ENCODE measurements at regions not wholly inside any gene's neighbourhood (a gene's known extent, or its start where the extent isn't known, plus 50 kb on each side); places are given as distances from the start of the nearest gene placed in this dataset.

GRCh38 chr18:39806525-39806924, 2148.5 kb upstream of the PIK3C3 start:
- TF ChIP-seq TBP (IDR thresholded peaks at IDR 0.05; ENCODE audit: low read depth, low read length) (no peak), JUN (IDR thresholded peaks at IDR 0.05; ENCODE audit: low read depth, low read length) (no peak), GTF2F1 (IDR thresholded peaks at IDR 0.05; ENCODE audit: borderline replicate concordance, low read depth, low read length) (no peak), USF2 (IDR thresholded peaks at IDR 0.05; ENCODE audit: low read length) (no peak), FOSL1 (IDR thresholded peaks at IDR 0.05; ENCODE audit: insufficient read depth, low read depth, low read length) (no peak), ATF3 (IDR thresholded peaks at IDR 0.05; ENCODE audit: insufficient read depth, low read depth, low read length) (no peak), JUND (IDR thresholded peaks at IDR 0.05; ENCODE audit: low read length) (no peak)
- CTCF ChIA-PET (ENCODE audit: partially characterized antibody): interaction anchor here (1.7 kb wide), 1 partner anchor 14 kb away, joined by 5 read pairs; no protein-coding TSS in a partner anchor

More at GRCh38 chr18:39806525-39806924, 2148.5 kb upstream of the PIK3C3 start:
- Histone ChIP-seq H3K9me3 (ENCODE audit: insufficient read depth in 2 of 2, low read depth in 1 of 2, low read length in 1 of 2) (peaks cover 15% of the 10 kb centered on the region in 2 experiments), H3K56ac (replicated peaks; ENCODE audit: insufficient read length, low read depth, low read length) (no peak overlapping the region), H3K9ac (replicated peaks in 1 of 4; ENCODE audit: extremely low read depth in 1 of 4, low read depth in 3 of 4, low read length in 3 of 4) (no peak overlapping the region), H3K27ac (ENCODE audit: low read depth, low read length) (no peak overlapping the region), H2BK12ac (ENCODE audit: low read depth, low read length) (no peak overlapping the region), H3K14ac (ENCODE audit: insufficient read length) (no peak overlapping the region), H2AK5ac (ENCODE audit: low read depth, low read length) (no peak overlapping the region), H4K8ac (ENCODE audit: extremely low read depth, insufficient read depth, low read length) (no peak overlapping the region), H3K18ac (ENCODE audit: extremely low read depth, low read length) (no peak overlapping the region), H2BK5ac (ENCODE audit: low read depth, low read length) (no peak overlapping the region), H3K4ac (replicated peaks; ENCODE audit: insufficient read length, low read depth, low read length) (no peak overlapping the region), H3K79me1 (ENCODE audit: low read depth, low read length) (no peaks in the 10 kb centered on the region), H3K23me2 (ENCODE audit: low read depth, low read length) (no peaks in the 10 kb centered on the region), H2AFZ (ENCODE audit: low read length) (no peak overlapping the region), H3K23ac (ENCODE audit: insufficient read length) (no peak overlapping the region), H3K36me3 (ENCODE audit: control insufficient read depth in 2 of 4, insufficient read depth in 4 of 4, low read length in 3 of 4) (peaks cover 0 to 3% (median 0%) of the 10 kb centered on the region in 4 experiments; a peak in 2 of 8 replicates), H4K91ac (replicated peaks; ENCODE audit: insufficient read length, low read length) (no peak overlapping the region), H3K27me3 (replicated peaks in 1 of 4; ENCODE audit: control insufficient read depth in 3 of 4, extremely low read depth in 1 of 4, insufficient read depth in 3 of 4, low read length in 3 of 4) (no peaks in the 10 kb centered on the region), H2BK15ac (ENCODE audit: low read length) (no peak overlapping the region), H3K79me2 (ENCODE audit: control insufficient read depth in 1 of 2, insufficient read depth in 2 of 2, low read length in 2 of 2) (no peaks in the 10 kb centered on the region; a peak in 1 of 4 replicates), H2BK120ac (replicated peaks; ENCODE audit: low read depth, low read length) (no peak overlapping the region), H2BK20ac (ENCODE audit: low read length) (no peak overlapping the region), H4K5ac (ENCODE audit: insufficient read length, low read depth, low read length) (no peak overlapping the region), H3K4me3 (ENCODE audit: extremely low read depth in 1 of 4, insufficient read depth in 2 of 4, low read depth in 3 of 4, low read length in 4 of 4) (no peak overlapping the region), H3K4me1 (replicated peaks in 1 of 4; ENCODE audit: control insufficient read depth in 3 of 4, insufficient read depth in 4 of 4, low read length in 3 of 4) (no peaks in the 10 kb centered on the region), H4K20me1 (replicated peaks in 1 of 2; ENCODE audit: control insufficient read depth in 1 of 2, insufficient read depth in 2 of 2, low read length in 2 of 2) (no peaks in the 10 kb centered on the region), H3K4me2 (ENCODE audit: insufficient read depth in 1 of 2, low read depth in 2 of 2, low read length in 2 of 2) (no peak overlapping the region)
- DNase-seq (ENCODE audit: low read depth in 1 of 2, low spot score in 2 of 2): no peak
- FAIRE-seq: no peak
- POLR2A ChIA-PET (ENCODE audit: partially characterized antibody): no interaction called here
- WGBS, 2 experiments (ENCODE audit: extremely low coverage in 1 of 2, insufficient coverage in 1 of 2, insufficient read length in 1 of 2, insufficient replicate concordance in 2 of 2, low coverage in 1 of 2, low lambda C conversion rate in 2 of 2, missing lambda C conversion rate in 1 of 2): 89% methylated on average over 3 of the region's 3 CpGs; no CpG with 5 or more reads in 1 of the 2 experiments

All from H1 (cell line).